GM18508 (cell line): ENCODE measurements at regions not wholly inside any gene's neighbourhood (a gene's known extent, or its start where the extent isn't known, plus 50 kb on each side); places are given as distances from the start of the nearest gene placed in this dataset.

Experiments
- ATAC-seq: cut with Tn5 transposase; IDR thresholded peaks from one replicate; pipeline ENCODE4 v1.9.1; 2021; ENCODE audit warnings: moderate number of reproducible peaks; ENCODE audit not compliant: insufficient read depth, unreplicated experiment

DNA sequence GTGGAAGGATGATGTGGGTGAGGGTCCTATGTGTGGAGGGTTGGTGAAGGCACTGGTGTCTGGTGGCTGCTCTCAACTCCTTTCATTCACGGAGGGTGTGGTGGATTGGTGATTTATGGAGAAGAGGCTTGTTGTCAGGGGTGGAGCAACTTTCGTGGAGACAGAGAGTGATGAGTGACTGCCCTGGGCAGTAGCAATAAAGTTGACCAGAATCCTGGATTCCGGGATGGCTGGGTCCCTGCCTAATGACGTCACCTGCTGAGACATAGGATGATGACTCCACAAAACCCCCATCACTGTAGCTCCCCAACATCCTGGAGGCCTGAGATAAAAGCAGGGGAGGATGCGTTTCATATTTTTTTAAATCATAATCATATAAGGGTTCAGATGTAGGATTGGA is 193.0 kb downstream of the ACKR3 start:
- no peak for ATAC-seq

DNA sequence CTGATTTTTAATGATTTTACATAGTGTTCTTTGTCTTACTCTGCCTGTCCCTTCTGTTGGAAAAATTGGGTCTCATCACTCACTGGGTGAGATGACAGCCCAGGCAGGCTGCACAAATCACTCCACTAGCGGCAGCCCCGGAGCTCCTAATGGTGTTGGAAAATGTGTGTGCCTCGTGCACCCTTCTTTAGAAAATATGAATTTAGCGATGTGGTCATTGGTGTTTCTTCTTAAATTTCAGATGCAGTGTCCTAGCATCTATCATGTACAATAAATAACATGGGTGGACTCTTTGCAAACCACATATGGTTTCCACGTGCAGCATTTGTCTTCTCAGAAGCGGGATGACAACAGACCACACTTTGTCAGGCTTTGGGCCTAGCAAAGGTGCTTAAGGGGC is 194.2 kb downstream of the ACKR3 start:
- ATAC-seq = no peak

GRCh38 chr2:236764716-236765115 is 195.1 kb downstream of the ACKR3 start:
- no peak for ATAC-seq

DNA sequence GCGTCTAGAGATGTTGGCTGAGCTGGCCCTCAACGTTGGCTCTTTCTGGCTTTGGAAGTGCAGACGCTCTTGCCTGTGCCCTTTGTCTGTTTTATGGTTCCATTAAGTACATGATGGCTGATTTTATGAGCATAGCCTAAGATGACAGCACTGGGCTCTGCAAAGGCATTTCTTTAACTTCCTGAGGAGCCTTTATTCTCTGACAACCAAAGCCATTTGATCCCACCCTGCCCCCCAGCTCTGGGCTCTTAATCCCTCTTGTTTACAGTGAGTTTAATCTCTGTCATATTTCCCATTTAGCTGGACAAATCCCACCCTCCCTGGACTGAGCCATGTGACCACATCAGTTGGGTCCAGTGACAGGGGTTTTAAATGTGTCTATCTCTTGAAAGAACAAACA is 195.9 kb downstream of the ACKR3 start:
- no peak for ATAC-seq

GRCh38 chr2:236766850-236767249 is 197.2 kb downstream of the ACKR3 start:
- no peak for ATAC-seq

DNA sequence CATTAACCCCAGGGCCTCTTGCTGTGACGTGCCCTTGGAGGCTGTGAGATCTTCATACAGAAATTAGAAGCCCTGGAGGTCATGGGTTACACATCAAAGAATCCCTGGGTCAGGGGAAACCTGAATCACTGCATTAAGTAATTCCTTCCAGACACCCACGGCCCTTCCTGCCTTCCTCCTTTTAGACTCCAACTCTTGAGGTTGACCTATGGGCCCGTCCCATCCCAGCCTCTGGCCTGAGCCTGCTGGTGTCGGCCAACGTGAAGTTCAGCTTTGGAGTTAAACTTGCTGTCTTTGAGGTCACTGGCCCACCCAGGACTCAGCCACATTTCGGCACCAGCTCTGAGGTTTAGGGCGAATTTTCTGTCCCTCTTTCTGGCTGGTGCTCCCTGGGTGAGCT is 198.3 kb downstream of the ACKR3 start:
- no peak for ATAC-seq

- ATAC-seq = no peak
Measured at GRCh38 chr2:236768393-236769140, 198.9 kb downstream of the ACKR3 start.

DNA sequence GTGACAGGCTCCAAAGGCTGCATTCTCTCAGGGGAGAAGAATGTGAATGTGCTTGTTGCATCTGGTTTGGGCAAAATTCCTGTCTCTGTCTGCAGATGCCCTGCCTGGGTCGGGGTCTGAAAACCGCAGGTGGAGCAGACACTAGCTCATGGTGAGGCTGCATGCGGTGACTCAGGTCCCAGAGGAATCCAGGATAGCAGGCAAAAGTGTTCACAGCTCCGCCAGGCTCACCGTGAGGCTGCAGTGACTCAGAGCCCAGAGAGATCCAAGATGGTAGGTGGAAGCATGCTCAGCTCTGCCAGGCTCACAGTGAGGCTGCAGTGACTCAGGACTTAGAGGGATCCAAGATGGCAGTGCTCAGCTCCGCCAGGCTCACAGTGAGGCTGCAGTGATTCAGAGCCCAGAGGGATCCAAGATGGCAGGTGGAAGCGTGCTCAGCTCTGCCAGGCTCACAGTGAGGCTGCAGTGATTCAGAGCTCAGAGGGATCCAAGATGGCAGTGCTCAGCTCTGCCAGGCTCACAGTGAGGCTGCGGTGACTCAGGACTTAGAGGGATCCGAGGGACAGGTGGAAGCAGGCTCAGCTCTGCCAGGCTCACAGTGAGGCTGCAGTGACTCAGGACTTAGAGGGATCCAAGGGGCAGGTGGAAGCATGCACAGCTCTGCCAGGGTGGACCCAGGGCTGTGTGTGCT is 200.5 kb downstream of the ACKR3 start:
- ATAC-seq = no peak

- ATAC-seq = no peak
Measured at GRCh38 chr2:236772220-236772837, 202.7 kb downstream of the ACKR3 start.

- no peak for ATAC-seq
Measured at GRCh38 chr2:236773206-236773605, 203.6 kb downstream of the ACKR3 start.

- ATAC-seq = no peak
Measured at GRCh38 chr2:236774171-236774570, 204.5 kb downstream of the ACKR3 start.

- ATAC-seq = no peak
Measured at GRCh38 chr2:236775511-236775910, 205.9 kb downstream of the ACKR3 start.

GRCh38 chr2:236776206-236776605 is 206.6 kb downstream of the ACKR3 start:
- ATAC-seq = no peak

DNA sequence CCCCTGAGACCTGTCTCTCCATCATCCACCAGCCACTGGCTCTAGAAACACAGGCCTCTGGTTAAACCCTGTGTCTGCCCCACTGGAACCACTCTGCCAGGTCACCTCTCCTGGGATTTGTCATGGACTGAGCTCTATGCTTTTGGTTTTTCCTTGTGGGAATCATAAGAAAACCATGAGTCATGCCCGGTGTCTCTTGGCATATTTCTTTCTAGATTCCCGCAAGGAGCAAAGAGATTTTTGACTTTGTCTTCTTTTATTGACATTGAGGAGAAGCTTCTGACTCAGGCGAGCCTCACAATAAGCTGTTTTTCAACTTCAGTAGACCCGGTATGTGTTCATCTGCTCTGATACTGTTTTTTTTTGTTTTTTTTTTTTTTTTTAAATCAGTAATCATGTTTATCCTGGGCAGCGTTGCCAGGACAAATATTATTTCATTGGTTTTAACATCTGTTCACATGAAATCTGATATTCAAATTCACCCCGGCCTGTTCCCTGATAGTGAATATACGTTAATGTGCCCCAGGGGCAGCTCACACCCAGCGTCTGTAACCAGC is 207.1 kb downstream of the ACKR3 start:
- ATAC-seq = no peak

- no peak for ATAC-seq
Measured at GRCh38 chr2:236777408-236777807, 207.8 kb downstream of the ACKR3 start.

- no peak for ATAC-seq
Measured at GRCh38 chr2:236781933-236782816, 212.6 kb downstream of the ACKR3 start.

DNA sequence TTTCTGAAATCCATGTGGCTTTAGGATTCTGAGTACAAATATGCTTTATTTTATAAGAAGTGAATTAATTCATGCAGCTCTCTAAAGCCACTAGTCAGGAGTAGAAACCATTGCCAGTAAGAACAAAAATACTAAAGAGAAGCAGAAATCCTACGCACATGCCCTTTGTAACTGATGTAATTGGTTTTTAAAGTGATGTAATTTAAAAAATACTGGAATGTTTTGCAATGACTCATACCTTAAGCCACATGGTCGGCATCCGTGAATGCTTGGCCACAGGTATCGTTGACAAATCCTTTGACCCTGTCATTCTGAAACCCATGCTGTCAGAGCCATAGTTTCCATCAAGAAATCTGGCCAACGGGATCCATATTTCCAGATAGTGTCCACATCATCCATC is 213.3 kb downstream of the ACKR3 start:
- no peak for ATAC-seq

- ATAC-seq = no peak
Measured at GRCh38 chr2:236783417-236784020, 213.9 kb downstream of the ACKR3 start.

- ATAC-seq = no peak
Measured at GRCh38 chr2:236785611-236786057, 216.0 kb downstream of the ACKR3 start.

DNA sequence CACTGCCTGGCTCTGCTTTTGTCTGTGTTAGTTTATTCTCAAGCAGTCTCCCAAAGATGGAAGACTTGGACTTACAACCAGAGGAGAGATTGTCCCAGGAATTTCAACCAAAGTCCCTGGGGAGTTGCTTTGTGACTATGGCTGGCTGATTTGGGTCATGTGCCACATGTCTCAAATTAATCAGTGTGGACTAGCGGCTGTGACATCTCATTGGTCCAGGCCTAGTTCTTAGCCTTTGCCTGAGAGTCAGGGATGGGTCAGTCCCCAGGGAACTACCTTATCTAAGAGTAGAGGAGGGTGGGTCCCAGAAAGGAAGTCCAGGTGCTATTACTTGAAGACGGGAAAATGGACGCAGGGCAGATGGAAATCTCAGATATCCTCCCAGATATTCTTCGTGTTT is 217.1 kb downstream of the ACKR3 start:
- ATAC-seq = no peak
